GM12892 (cell line): ENCODE measurements at regions not wholly inside any gene's neighbourhood (a gene's known extent, or its start where the extent isn't known, plus 50 kb on each side); places are given as distances from the start of the nearest gene placed in this dataset.

ENCODE experiments used
- POLR2A ChIP-seq: IDR thresholded peaks from 2 replicates; pipeline ENCODE4 v1.6.1; 2011; ENCODE audit warnings: low read depth, low read length, control low read depth
- POLR2AphosphoS5 ChIP-seq: IDR thresholded peaks from 2 replicates; pipeline ENCODE4 v1.6.1; 2011; ENCODE audit warnings: low read depth, low read length, control low read depth
- TAF1 ChIP-seq: IDR thresholded peaks from 2 replicates; pipeline ENCODE4 v1.6.1; 2011; ENCODE audit warnings: low read depth, mild to moderate bottlenecking, control low read depth, low read length, borderline replicate concordance

DNA sequence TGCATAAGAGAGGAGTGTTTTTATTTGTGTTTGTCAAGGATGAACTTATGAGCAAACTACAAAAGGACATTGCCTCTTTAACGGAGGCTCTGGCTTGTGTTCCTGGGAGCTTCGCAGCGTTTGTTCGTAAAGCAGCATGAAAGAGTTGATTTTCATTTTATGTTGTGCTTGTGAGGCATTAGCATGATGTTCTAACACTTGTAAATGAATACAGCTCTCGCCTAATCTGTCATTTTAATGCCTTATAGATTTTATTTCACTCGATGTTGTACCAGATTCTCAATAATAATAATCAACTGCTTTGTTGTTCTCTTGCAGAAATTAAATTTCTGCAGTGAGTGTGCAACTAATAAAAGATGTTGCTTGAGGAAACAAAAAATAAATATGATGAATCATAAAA, 687.3 kb upstream of the FANCL start:
- no peak for TF ChIP-seq POLR2A
- TF ChIP-seq POLR2AphosphoS5 = no peak
- no peak for TF ChIP-seq TAF1
